Adipocyte (in vitro differentiated cells): ENCODE measurements at regions not wholly inside any gene's neighbourhood (a gene's known extent, or its start where the extent isn't known, plus 50 kb on each side); places are given as distances from the start of the nearest gene placed in this dataset.
"Not testable (repeated sequence)": the region's sequence is repeated elsewhere in the genome, so short reads cannot be mapped to it uniquely, and the experiment has no call there.

Experiments
- DNase-seq: peaks from one replicate; pipeline ENCODE4 v3.0.0-alpha.2; 2015; ENCODE audit warnings: low read depth
- H3K27me3 ChIP-seq: replicated peaks from 2 replicates; pipeline ENCODE4 v1.7.0; 2013; ENCODE audit warnings: mild to moderate bottlenecking, low read length, moderate library complexity; ENCODE audit not compliant: control insufficient read depth, insufficient read depth
- H3K36me3 ChIP-seq: 2 replicates; pipeline ENCODE4 v1.7.0; 2013; ENCODE audit warnings: low read length, mild to moderate bottlenecking, moderate library complexity; ENCODE audit not compliant: control insufficient read depth, insufficient read depth, severe bottlenecking
- H3K4me1 ChIP-seq: 2 replicates; pipeline ENCODE4 v1.7.0; 2013; ENCODE audit warnings: mild to moderate bottlenecking, low read length, moderate library complexity; ENCODE audit not compliant: control insufficient read depth, insufficient read depth
- H3K4me3 ChIP-seq: 2 replicates; pipeline ENCODE4 v1.7.0; 2013; ENCODE audit warnings: mild to moderate bottlenecking, low read length, moderate library complexity
- H3K9ac ChIP-seq: 2 replicates; pipeline ENCODE4 v1.7.0; 2013; ENCODE audit warnings: mild to moderate bottlenecking, low read length, moderate library complexity
- H3K9me3 ChIP-seq: 2 replicates; pipeline ENCODE4 v1.7.0; 2013; ENCODE audit warnings: mild to moderate bottlenecking, low read length, moderate library complexity; ENCODE audit not compliant: control insufficient read depth

DNA sequence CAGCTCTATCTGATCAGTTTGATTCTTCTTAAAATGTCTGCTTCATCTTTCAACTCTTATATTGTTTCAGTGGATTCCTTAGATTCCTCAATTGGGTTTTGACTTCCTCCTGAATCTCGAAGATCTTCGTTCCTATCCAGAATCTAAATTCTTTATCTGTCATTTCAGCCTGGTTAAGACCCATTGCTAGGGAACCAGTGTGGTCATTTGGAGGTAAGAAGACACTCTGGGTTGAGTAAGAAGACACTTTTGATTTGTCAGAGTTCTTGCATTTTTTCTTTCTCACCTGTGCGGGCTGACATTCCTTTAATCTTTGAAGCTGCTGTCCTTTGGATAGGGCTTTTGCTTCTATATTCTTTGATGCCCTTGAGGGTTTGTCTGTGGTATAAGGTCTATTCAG lies 291.9 kb downstream of the SLC7A11 start:
- Histone ChIP-seq H3K36me3 (no peaks in the 10 kb centered on the region), H3K9me3 (peaks cover 16% of the 10 kb centered on the region), H3K4me1 (peaks cover 3% of the 10 kb centered on the region), H3K27me3 (no peaks in the 10 kb centered on the region), H3K9ac (no peak overlapping the region), H3K4me3 (no peak overlapping the region)
- DNase-seq = no peak

DNA sequence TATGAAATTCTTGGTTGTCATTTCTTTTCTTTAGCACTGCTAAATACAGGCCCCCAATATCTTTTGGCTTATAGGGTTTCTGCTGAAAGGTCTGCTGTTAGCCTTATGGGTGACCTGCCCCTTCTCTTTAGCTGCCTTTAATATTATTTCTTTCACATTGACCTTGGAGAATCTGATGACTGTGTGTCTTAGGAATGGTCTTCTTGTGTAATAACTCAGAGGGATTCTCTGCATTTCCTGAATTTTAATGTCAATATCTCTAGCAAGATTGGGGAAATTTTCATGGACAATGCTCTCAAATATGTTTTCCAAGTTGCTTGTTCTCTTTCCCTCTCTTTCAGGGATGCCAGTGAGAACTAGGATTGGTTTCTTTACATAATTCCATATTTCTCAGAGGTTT lies 292.4 kb downstream of the SLC7A11 start:
- DNase-seq = no peak
- no peaks in the 10 kb centered on the region for H3K36me3 ChIP-seq
- H3K9ac ChIP-seq = no peak overlapping the region
- no peak overlapping the region for H3K4me3 ChIP-seq
- peaks cover 16% of the 10 kb centered on the region for H3K9me3 ChIP-seq
- H3K4me1 ChIP-seq = peaks cover 3% of the 10 kb centered on the region
- H3K27me3 ChIP-seq = no peaks in the 10 kb centered on the region

DNA sequence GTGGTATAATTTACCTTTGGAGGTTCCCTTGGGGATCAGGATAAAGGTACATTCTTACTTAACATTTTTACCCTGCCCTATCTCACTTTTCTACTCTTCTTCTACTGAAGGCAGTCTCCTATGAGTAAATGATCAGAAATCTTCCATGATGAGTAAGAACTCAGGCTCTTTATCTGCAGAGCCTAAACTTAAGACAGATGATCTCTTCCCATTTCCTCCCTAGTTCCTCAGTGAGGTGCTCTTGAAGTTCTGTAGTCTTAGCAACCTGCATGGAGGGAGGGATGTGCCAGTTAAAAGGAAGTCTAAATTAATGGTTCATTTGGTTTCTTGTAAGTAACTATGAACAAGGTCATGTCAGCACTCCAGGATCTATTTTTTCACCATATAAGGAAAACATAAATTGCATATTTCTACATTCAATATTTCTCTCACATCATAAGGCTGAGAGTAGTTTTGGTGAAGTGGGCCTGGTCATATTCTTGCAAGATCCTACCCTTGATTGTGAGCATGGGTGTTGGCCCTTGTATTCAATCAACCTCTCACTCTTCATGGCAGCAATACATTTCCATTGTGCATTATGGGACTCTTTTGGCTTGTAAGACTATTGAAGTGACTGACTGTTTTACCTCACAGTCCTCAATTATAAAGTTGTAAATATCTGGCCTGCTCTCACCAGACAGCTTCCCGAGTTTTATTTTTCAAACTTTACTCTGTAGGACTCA lies 295.5 kb downstream of the SLC7A11 start:
- H3K9ac ChIP-seq = no peak overlapping the region
- no peaks in the 10 kb centered on the region for H3K4me1 ChIP-seq
- no peak overlapping the region for H3K4me3 ChIP-seq
- H3K36me3 ChIP-seq = no peaks in the 10 kb centered on the region
- no peaks in the 10 kb centered on the region for H3K27me3 ChIP-seq
- H3K9me3 ChIP-seq = peaks cover 16% of the 10 kb centered on the region
- DNase-seq = no peak

DNA sequence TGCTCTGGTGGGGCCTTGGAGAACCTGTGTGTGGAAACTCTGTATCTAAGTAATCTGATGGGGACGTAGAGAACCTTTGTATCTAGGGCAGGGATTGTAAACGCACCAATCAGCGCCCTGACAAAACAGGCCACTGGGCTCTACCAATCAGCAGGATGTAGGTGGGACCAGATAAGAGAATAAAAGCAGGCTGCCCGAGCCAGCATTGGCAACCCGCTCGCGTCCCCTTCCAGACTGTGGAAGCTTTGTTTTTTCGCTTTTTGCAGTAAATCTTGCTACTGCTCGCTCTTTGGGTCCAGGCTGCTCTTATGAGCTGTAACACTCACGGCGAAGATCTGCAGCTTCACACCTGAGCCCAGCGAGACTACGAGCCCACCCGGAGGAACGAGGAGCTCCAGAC lies 299.3 kb downstream of the SLC7A11 start:
- H3K36me3 ChIP-seq, DNase-seq, H3K27me3 ChIP-seq, H3K9ac ChIP-seq, H3K4me1 ChIP-seq, H3K4me3 ChIP-seq, H3K9me3 ChIP-seq: not testable (repeated sequence)

DNA sequence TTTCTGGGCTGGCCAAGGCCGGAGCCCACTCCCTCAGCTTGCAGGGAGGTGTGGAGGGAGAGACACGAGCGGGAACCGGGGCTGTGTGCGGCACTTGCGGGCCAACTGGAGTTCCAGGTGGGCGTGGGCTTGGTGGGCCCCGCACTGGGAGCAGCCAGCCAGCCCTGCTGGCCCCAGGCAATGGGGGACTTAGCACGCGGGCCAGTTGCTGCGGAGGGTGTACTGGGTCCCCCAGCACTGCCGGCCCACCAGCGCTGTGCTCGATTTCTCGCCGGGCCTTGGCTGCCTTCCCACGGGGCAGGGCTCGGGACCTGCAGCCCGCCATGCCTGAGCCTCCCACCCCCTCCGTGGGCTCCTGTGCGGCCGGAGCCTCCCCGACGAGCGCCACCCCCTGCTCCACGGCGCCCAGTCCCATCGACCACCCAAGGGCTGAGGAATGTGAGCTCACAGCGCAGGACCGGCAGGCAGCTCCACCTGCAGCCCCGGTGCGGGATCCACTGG lies 300.1 kb downstream of the SLC7A11 start:
- not testable (repeated sequence) for DNase-seq, H3K4me3 ChIP-seq, H3K9me3 ChIP-seq, H3K36me3 ChIP-seq, H3K9ac ChIP-seq, H3K27me3 ChIP-seq, H3K4me1 ChIP-seq

DNA sequence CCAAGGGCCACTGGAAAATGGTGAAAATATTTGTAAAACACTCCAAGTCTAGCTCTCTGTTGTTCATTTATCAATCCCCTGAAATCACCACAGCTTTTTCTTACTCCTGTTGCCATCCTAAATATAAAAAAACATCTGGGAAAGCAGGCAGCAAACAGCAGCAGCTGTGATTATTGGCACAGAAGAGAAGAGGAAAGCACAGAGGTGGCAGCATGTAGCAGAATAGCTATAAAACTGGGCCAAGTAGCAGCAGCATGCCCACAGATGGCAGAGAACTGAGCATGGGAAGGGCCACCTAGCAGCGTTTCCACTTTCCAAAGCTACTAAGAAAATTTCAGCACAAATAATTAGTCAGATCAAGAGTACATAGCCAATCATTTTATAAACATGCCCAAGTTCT lies 307.2 kb downstream of the SLC7A11 start:
- peaks cover 2% of the 10 kb centered on the region for H3K9me3 ChIP-seq

DNA sequence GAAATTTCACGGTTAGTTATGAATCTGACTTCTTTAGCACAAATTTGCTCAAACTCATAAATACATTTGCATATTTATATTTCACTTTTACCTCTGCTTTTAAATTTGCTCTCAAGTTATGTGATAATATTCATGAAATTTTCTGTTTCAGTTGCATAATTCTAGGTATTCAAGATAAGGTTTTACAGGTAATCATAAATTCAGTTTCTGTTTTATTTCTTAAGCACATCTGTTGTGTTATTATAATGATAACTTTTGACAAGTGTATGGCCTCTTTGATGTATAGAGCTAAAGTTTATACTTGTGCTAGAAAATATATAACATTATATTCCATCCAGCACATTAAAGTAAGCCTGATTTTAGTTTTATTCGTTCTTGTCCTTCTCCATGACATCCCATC lies 308.1 kb downstream of the SLC7A11 start:
- Histone ChIP-seq H3K9me3 (no peaks in the 10 kb centered on the region), H3K27me3 (no peaks in the 10 kb centered on the region)
- DNase-seq = no peak

More for the DNA sequence above, 307.2 kb downstream of the SLC7A11 start:
- Histone ChIP-seq H3K4me3 (no peak overlapping the region), H3K27me3 (no peaks in the 10 kb centered on the region), H3K9ac (no peak overlapping the region), H3K36me3 (no peaks in the 10 kb centered on the region), H3K4me1 (no peaks in the 10 kb centered on the region)
- no peak for DNase-seq

DNA sequence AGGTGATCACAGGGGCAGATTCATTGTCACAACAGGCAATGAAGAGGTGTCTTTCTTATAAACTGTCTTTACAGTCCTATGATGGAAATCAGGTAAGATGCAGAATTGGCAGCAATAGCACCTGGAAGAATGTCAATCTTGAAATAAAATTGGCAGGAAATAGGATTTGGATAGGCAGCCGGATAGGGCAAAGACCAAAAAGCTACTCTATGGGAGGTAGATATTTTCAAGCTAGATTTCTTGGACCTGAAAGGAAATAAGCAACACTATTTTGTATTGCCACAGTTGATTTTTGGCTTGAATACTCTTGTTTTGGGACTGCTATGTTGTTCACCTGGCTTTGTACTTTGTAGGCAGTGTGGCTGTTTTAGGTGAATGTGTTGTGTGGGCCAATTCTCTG lies 314.2 kb downstream of the SLC7A11 start:
- Histone ChIP-seq H3K9ac (no peak overlapping the region), H3K36me3 (no peaks in the 10 kb centered on the region), H3K4me1 (no peaks in the 10 kb centered on the region), H3K27me3 (no peaks in the 10 kb centered on the region), H3K9me3 (peaks cover 4% of the 10 kb centered on the region), H3K4me3 (no peak overlapping the region)
- DNase-seq = no peak

More for the DNA sequence above, 308.1 kb downstream of the SLC7A11 start:
- H3K4me1 ChIP-seq = no peaks in the 10 kb centered on the region
- H3K4me3 ChIP-seq = no peak overlapping the region
- H3K9ac ChIP-seq = no peak overlapping the region
- no peaks in the 10 kb centered on the region for H3K36me3 ChIP-seq

DNA sequence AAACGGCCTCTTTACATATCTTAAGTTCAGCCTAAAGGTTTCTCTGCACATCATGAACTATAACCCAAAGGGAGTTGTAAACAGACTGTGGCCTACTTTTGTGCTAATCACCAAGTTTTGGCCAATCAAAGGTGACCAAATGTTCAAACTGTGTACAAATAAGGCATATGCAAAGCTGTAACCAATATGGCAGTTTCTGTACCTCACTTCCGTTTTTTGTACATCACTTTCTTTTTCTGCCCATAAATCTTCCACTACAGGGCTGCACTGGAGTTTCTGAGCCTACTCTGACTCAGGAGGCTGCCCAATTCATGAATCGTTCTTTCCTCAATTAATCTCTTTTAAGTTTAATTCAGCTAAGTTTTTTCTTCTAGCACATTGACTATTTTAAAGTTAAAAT lies 318.7 kb downstream of the SLC7A11 start:
- no peak for DNase-seq
- Histone ChIP-seq H3K4me1 (no peaks in the 10 kb centered on the region), H3K9ac (no peak overlapping the region), H3K27me3 (no peaks in the 10 kb centered on the region), H3K36me3 (no peaks in the 10 kb centered on the region), H3K4me3 (no peak overlapping the region), H3K9me3 (peaks cover 4% of the 10 kb centered on the region)

DNA sequence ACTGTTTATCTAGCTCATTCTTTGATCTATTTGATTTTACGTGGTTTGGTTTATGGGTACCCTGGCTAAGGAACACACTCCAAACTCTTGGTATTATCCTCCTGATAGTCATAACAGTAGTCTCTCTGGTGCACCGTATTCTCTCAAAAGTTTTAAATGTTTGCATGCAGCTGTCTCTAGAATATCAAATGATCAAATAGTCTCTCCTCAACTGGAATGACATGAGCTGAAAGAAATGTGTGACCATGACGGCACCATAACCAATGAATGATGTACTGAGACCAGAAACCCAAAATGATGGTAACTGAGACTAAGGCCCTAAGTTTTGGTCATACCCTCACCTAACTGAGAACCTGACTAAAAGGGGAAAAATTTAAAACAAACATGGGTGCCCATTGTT lies 319.4 kb downstream of the SLC7A11 start:
- no peaks in the 10 kb centered on the region for H3K36me3 ChIP-seq
- H3K4me1 ChIP-seq = no peaks in the 10 kb centered on the region
- H3K4me3 ChIP-seq = no peak overlapping the region
- no peaks in the 10 kb centered on the region for H3K27me3 ChIP-seq
- H3K9ac ChIP-seq = no peak overlapping the region
- H3K9me3 ChIP-seq = peaks cover 4% of the 10 kb centered on the region
- DNase-seq = no peak

DNA sequence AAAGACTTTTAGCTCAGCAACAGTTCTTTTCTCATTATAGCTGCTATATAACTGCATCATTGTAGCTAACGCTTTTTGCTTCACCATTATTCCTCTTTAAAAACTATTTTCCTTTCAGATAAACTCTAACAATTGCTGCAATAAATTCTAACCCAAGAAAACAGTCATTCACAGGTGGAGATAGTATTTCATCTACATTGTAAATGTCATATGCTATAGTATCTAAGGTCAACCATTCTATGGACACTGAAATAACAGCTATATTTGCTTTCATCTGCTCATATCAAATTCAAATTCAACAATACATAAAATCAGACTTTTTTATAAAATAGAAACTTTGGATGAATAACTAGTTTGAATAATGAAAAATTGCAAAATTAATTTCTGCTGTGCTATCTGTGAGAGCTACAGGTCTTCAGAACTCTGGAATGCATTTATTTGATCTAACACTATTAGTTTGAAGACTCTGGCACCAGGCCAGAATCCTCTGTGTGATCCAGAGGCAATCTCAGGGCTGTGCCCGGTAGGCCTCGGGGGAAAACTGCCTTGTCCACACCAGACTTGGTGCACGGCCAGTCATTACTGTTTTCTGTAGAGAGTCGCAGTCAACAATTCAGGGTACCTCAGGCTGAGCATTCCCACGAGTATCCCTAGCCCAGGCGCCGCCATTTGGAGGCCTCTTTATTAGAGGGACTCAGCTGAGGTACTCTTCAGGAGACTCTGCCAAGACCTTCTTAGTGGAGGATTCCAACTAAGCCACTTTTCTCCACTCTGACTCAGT lies 332.4 kb downstream of the SLC7A11 start:
- Histone ChIP-seq H3K9me3 (no peaks in the 10 kb centered on the region), H3K27me3 (no peaks in the 10 kb centered on the region), H3K4me1 (no peaks in the 10 kb centered on the region), H3K9ac (no peak overlapping the region), H3K36me3 (no peaks in the 10 kb centered on the region), H3K4me3 (no peak overlapping the region)
- DNase-seq = no peak
